HCT116 (cell line): ENCODE measurements at regions not wholly inside any gene's neighbourhood (a gene's known extent, or its start where the extent isn't known, plus 50 kb on each side); places are given as distances from the start of the nearest gene placed in this dataset.

Experiments used
- ATAC-seq: fragments of 200-7000 bp; cut with Tn5 transposase; 2 replicates; pipeline ENCODE4 v1.9.1; 2020; ENCODE audit warnings: mild to moderate bottlenecking, moderate library complexity
- BruUV-seq: library from RNA; stranded (reverse); fragments of 400-500 nt; replicated peaks from 2 replicates; lab custom pipeline; 2021; lab: Mats Ljungman, UMichigan
- CTCF ChIA-PET: fragments of 300-600 bp; sonication (Branson Sonifier 250); formaldehyde crosslinking; loops from one replicate; lab custom pipeline; 2021; ENCODE audit warnings: antibody characterized with exemption; lab: Charles Lee
- POLR2A ChIA-PET: fragments of 300-600, 350-600 bp; sonication (Branson Sonifier 250); formaldehyde crosslinking; loops from one replicate; lab custom pipeline; 2021; ENCODE audit warnings: antibody characterized with exemption; lab: Charles Lee
- RAD21 ChIA-PET, 2 experiments: fragments of 300-600 bp; sonication (Branson Sonifier 250); formaldehyde crosslinking; loops; one replicate each; lab custom pipeline; 2023; ENCODE audit warnings: low total read pairs in 2 of 2; ENCODE audit not compliant: uncharacterized antibody in 2 of 2, unreplicated experiment in 2 of 2, low non-redundant PET in 1 of 2; lab: Charles Lee
- DNase-seq: peaks from one replicate; pipeline ENCODE4 v3.0.0-alpha.2; 2010; ENCODE audit warnings: low read depth, low spot score
- H2AFZ ChIP-seq: fragments of 200-600 bp; shearing (Covaris generic), sonication (generic); 2 replicates; pipeline ENCODE4 v1.6.1; 2017; ENCODE audit warnings: low read depth, mixed run types, mixed read lengths, antibody characterized with exemption, low read length; ENCODE audit not compliant: poor library complexity, severe bottlenecking
- H3K27ac ChIP-seq: 2 replicates; pipeline ENCODE4 v1.5.1; 2012; ENCODE audit warnings: low read depth, low read length
- H3K27me3 ChIP-seq: fragments of 200-600 bp; sonication (generic); 2 replicates; pipeline ENCODE4 v1.6.1; 2016; ENCODE audit warnings: mixed run types, low read length, mixed read lengths; ENCODE audit not compliant: insufficient read depth
- H3K36me3 ChIP-seq, 2 experiments: fragments of 200-500 bp in 1 of 2; fragments of 200-600 bp in 1 of 2; sonication (Bioruptor generic) in 1 of 2; sonication (generic) in 1 of 2; 2 replicates each; pipeline versions ENCODE4 v1.5.1 to v1.6.1; 2014 to 2016; ENCODE audit warnings: low read length in 2 of 2, inconsistent platforms in 1 of 2, mixed read lengths in 1 of 2, mixed run types in 1 of 2; ENCODE audit not compliant: insufficient read depth in 2 of 2, control insufficient read depth in 1 of 2
- H3K4me1 ChIP-seq, 2 experiments: fragments of 200-600 bp in 1 of 2; sonication (generic) in 1 of 2; 2 replicates each; pipeline versions ENCODE4 v1.5.1 to v1.6.1; 2012 to 2017; ENCODE audit warnings: low read length in 2 of 2, inconsistent platforms in 1 of 2, mild to moderate bottlenecking in 1 of 2, mixed read lengths in 1 of 2, mixed run types in 1 of 2, moderate library complexity in 1 of 2; ENCODE audit not compliant: insufficient read depth in 2 of 2, control insufficient read depth in 1 of 2
- H3K4me2 ChIP-seq: fragments of 200-600 bp; sonication (generic); 2 replicates; pipeline ENCODE4 v1.6.1; 2017; ENCODE audit warnings: mixed run types, low read length, mixed read lengths
- H3K4me3 ChIP-seq, 2 experiments: fragments of 200-600 bp in 1 of 2; sonication (generic) in 1 of 2; replicated peaks in 1 of 2; 2 replicates each; pipeline ENCODE4 v1.5.1; 2011 to 2016; ENCODE audit warnings: low read length in 2 of 2, control low read depth in 1 of 2, low read depth in 1 of 2, mild to moderate bottlenecking in 1 of 2, mixed read lengths in 1 of 2, mixed run types in 1 of 2
- H3K79me2 ChIP-seq: fragments of 200-600 bp; sonication (generic); 2 replicates; pipeline ENCODE4 v1.6.1; 2017; ENCODE audit warnings: mild to moderate bottlenecking, mixed run types, low read length, moderate library complexity, mixed read lengths; ENCODE audit not compliant: insufficient read depth
- H3K9ac ChIP-seq: fragments of 200-600 bp; sonication (generic); 2 replicates; pipeline ENCODE4 v1.6.1; 2016; ENCODE audit warnings: low read length, mixed read lengths
- H3K9me2 ChIP-seq: fragments of 200-600 bp; sonication (generic), shearing (Covaris generic); 2 replicates; pipeline ENCODE4 v1.6.1; 2017; ENCODE audit warnings: mixed run types, mild to moderate bottlenecking, moderate library complexity; ENCODE audit not compliant: insufficient read depth
- H3K9me3 ChIP-seq, 2 experiments: fragments of 200-500 bp in 1 of 2; fragments of 200-600 bp in 1 of 2; sonication (Bioruptor generic) in 1 of 2; sonication (generic) in 1 of 2; 2 replicates each; pipeline ENCODE4 v1.6.1; 2014 to 2017; ENCODE audit warnings: low read length in 2 of 2, mixed read lengths in 2 of 2, inconsistent platforms in 1 of 2, low read depth in 1 of 2, mild to moderate bottlenecking in 1 of 2, mixed run types in 1 of 2, moderate library complexity in 1 of 2; ENCODE audit not compliant: control insufficient read depth in 1 of 2, insufficient read depth in 1 of 2
- H4K20me1 ChIP-seq: fragments of 200-600 bp; sonication (generic), shearing (Covaris generic); 2 replicates; pipeline ENCODE4 v1.6.1; 2017; ENCODE audit warnings: mixed run types, mild to moderate bottlenecking, moderate library complexity; ENCODE audit not compliant: insufficient read depth
- ELF1 ChIP-seq: IDR thresholded peaks from 2 replicates; pipeline ENCODE4 v1.6.1; 2012; ENCODE audit warnings: low read depth, borderline replicate concordance
- EZH2 ChIP-seq: fragments of 200-600 bp; sonication (generic); IDR thresholded peaks from 2 replicates; pipeline ENCODE4 v1.6.1; 2017; ENCODE audit warnings: antibody characterized with exemption, mixed run types
- EZH2phosphoT487 ChIP-seq: fragments of 200-600 bp; IDR thresholded peaks from 2 replicates; pipeline ENCODE4 v1.6.1; 2018; ENCODE audit warnings: antibody characterized with exemption, borderline replicate concordance
- SRF ChIP-seq: IDR thresholded peaks from 2 replicates; pipeline ENCODE4 v1.6.1; 2012; ENCODE audit warnings: low read depth
- ZNF274 ChIP-seq: fragments of 200-500 bp; sonication (Bioruptor generic); IDR thresholded peaks from 2 replicates; pipeline ENCODE4 v1.6.1; 2014; ENCODE audit warnings: mild to moderate bottlenecking, low read depth, low read length, inconsistent platforms
- intact Hi-C: fragments of 100-400 bp; cut with micrococcal nuclease; formaldehyde crosslinking; loops from 2 replicates; pipeline ENCODE4 v1.10.0; 2022
- TF ChIP-seq, protein P1 (sequence below): IDR thresholded peaks from 2 replicates; pipeline ENCODE4 v1.6.1; 2012; ENCODE audit warnings: low read depth
- TF ChIP-seq, protein P2 (sequence below): IDR thresholded peaks from 2 replicates; pipeline ENCODE4 v1.6.1; 2012

DNA sequence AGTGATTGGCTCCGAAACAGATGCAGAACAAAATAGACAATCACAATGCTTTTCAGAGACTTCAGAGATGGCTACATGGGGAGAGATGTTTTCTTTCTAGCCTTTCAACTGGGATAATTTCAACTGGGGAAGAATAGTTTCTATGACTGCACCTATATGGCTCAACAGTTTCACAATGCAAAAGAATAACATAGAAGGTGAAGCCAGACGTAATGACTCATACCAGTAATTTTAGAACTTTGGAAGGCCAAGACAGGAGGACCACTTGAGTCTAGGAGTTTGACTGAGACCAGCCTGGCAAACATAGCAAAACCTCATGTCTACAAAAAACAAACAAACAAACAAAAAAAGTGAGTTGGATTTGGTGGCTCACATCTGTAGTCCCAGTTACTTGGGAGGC is 180.2 kb upstream of the CHL1 start:
- Histone ChIP-seq H3K9me2 (no peaks in the 10 kb centered on the region), H4K20me1 (no peaks in the 10 kb centered on the region), H3K4me3 (no peak overlapping the region), H3K9ac (no peak overlapping the region), H3K4me2 (no peak overlapping the region), H3K9me3 (no peaks in the 10 kb centered on the region), H3K27ac (no peak overlapping the region), H2AFZ (no peak overlapping the region), H3K79me2 (no peaks in the 10 kb centered on the region), H3K36me3 (no peaks in the 10 kb centered on the region), H3K4me1 (no peaks in the 10 kb centered on the region), H3K27me3 (no peaks in the 10 kb centered on the region)
- DNase-seq, result no peak
- intact Hi-C loops, result no loop called here
- RAD21 ChIA-PET, result no interaction called here
- no TSS peak for BruUV-seq
- POLR2A ChIA-PET, result no interaction called here
- CTCF ChIA-PET, result no interaction called here
- TF ChIP-seq SRF, result no peak
- TF ChIP-seq EZH2phosphoT487, result no peak
- TF ChIP-seq EZH2, result no peak
- TF ChIP-seq, protein P1, sequence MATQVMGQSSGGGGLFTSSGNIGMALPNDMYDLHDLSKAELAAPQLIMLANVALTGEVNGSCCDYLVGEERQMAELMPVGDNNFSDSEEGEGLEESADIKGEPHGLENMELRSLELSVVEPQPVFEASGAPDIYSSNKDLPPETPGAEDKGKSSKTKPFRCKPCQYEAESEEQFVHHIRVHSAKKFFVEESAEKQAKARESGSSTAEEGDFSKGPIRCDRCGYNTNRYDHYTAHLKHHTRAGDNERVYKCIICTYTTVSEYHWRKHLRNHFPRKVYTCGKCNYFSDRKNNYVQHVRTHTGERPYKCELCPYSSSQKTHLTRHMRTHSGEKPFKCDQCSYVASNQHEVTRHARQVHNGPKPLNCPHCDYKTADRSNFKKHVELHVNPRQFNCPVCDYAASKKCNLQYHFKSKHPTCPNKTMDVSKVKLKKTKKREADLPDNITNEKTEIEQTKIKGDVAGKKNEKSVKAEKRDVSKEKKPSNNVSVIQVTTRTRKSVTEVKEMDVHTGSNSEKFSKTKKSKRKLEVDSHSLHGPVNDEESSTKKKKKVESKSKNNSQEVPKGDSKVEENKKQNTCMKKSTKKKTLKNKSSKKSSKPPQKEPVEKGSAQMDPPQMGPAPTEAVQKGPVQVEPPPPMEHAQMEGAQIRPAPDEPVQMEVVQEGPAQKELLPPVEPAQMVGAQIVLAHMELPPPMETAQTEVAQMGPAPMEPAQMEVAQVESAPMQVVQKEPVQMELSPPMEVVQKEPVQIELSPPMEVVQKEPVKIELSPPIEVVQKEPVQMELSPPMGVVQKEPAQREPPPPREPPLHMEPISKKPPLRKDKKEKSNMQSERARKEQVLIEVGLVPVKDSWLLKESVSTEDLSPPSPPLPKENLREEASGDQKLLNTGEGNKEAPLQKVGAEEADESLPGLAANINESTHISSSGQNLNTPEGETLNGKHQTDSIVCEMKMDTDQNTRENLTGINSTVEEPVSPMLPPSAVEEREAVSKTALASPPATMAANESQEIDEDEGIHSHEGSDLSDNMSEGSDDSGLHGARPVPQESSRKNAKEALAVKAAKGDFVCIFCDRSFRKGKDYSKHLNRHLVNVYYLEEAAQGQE, result no peak
- no peak for TF ChIP-seq ELF1
- TF ChIP-seq ZNF274, result no peak
- TF ChIP-seq, protein P2, sequence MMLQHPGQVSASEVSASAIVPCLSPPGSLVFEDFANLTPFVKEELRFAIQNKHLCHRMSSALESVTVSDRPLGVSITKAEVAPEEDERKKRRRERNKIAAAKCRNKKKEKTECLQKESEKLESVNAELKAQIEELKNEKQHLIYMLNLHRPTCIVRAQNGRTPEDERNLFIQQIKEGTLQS, result no peak
- ATAC-seq, result no peak
